Ovary (tissue), 7 donors: ENCODE measurements at regions not wholly inside any gene's neighbourhood (a gene's known extent, or its start where the extent isn't known, plus 50 kb on each side); places are given as distances from the start of the nearest gene placed in this dataset.

Experiments used
- DNase-seq, 5 donors: peaks; one replicate each; pipeline ENCODE4 v3.0.0-alpha.2; 2019 to 2020
- H3K27ac ChIP-seq, 2 donors: fragments of 200-600 bp; one replicate each; pipeline versions ENCODE4 v1.5.1 to v1.8.0; 2019 to 2022
- H3K27me3 ChIP-seq: fragments of 200-600 bp; one replicate; pipeline ENCODE4 v1.8.0; 2022
- H3K36me3 ChIP-seq: fragments of 200-600 bp; sonication (generic); one replicate; pipeline ENCODE4 v1.5.1; 2019
- H3K4me1 ChIP-seq: one replicate; pipeline ENCODE4 v1.8.1; 2013; ENCODE audit warnings: mild to moderate bottlenecking, moderate library complexity; ENCODE audit not compliant: insufficient read depth
- H3K4me3 ChIP-seq: fragments of 200-600 bp; sonication (generic); one replicate; pipeline ENCODE4 v1.5.1; 2017
- H3K9me3 ChIP-seq, 2 donors: fragments of 200-600 bp in 1 of 2; sonication (generic) in 1 of 2; one replicate each; pipeline versions ENCODE4 v1.5.1 to v1.8.1; 2013 to 2019; ENCODE audit warnings: mild to moderate bottlenecking in 1 of 2, moderate library complexity in 1 of 2
- CTCF ChIP-seq, 3 donors: fragments of 450-650 bp in 2 of 3; fragments of 200-600 bp in 1 of 3; IDR thresholded peaks; one replicate each; pipeline versions ENCODE4 v1.5.1 to v1.8.0; 2016 to 2022; ENCODE audit warnings: antibody characterized with exemption in 3 of 3, mild to moderate bottlenecking in 1 of 3
- EP300 ChIP-seq: sonication (generic); formaldehyde crosslinking; IDR thresholded peaks from one replicate; pipeline ENCODE4 v1.6.1; 2017; ENCODE audit warnings: antibody characterized with exemption
- POLR2A ChIP-seq: fragments of 450-650 bp; IDR thresholded peaks from one replicate; pipeline ENCODE4 v1.6.1; 2017; ENCODE audit warnings: antibody characterized with exemption, mild to moderate bottlenecking, moderate library complexity
- WGBS, 3 donors: extraction: QIAGEN DNeasy Blood & Tissue Kit in 1 of 3; methylation state at CpG; one replicate each; pipeline versions ENCODE4 v1.1.5 to v1.1.7; 2013 to 2017; 5-methylcytosine and 5-hydroxymethylcytosine counted together
- intact Hi-C, 4 donors: fragments of 100-400 bp; cut with DNase I; formaldehyde crosslinking; loops; one replicate each; pipeline versions ENCODE4 v1.11.0 to v1.15.1; 2022 to 2023
- donor health status: DM: no; HTN: no; CAD: no; lungs with moderate emphysema.
- donor health status: DM: no; HTN: no; CAD: no.
- donor health status: Bipolar disorder and iron deficiency.
- donor health status: DM: no; HTN: no; CAD: no.
- donor health status: DM: yes; HTN: yes; CAD: no.

- Histone ChIP-seq H3K4me1 (no peaks in the 10 kb centered on the region), H3K27me3 (no peaks in the 10 kb centered on the region), H3K9me3 (no peaks in the 10 kb centered on the region), H3K27ac (no peak overlapping the region), H3K36me3 (no peaks in the 10 kb centered on the region), H3K4me3 (no peak overlapping the region)
- DNase-seq = no peak
- TF ChIP-seq EP300 (no peak), CTCF (IDR thresholded peaks at IDR 0.05) (no peak), POLR2A (no peak)
- WGBS, 3 donors = 68 to 76% (median 75%) methylated on average over 2 of the region's 2 CpGs
- intact Hi-C loops = no loop called here
These were observed 387.2 kb downstream of the PCDH7 start for GRCh38 chr4:31107362-31107761.

GRCh38 chr4:31108762-31109161 lies 388.6 kb downstream of the PCDH7 start:
- Histone ChIP-seq H3K9me3 (no peaks in the 10 kb centered on the region), H3K4me3 (no peak overlapping the region), H3K27ac (no peak overlapping the region), H3K4me1 (no peaks in the 10 kb centered on the region), H3K36me3 (no peaks in the 10 kb centered on the region), H3K27me3 (no peaks in the 10 kb centered on the region)
- no peak for TF ChIP-seq CTCF (IDR thresholded peaks at IDR 0.05)
- no peak for TF ChIP-seq POLR2A
- TF ChIP-seq EP300 = no peak
- 97 to 100% (median 98%) methylated on average over 1 of the region's 1 CpG for WGBS, 3 donors
- intact Hi-C loops = no loop called here
- DNase-seq = no peak

- intact Hi-C loops = no loop called here
- no peaks in the 10 kb centered on the region for H3K27me3 ChIP-seq
- H3K4me3 ChIP-seq = no peak overlapping the region
- H3K36me3 ChIP-seq = no peaks in the 10 kb centered on the region
- TF ChIP-seq POLR2A (no peak), CTCF (IDR thresholded peaks at IDR 0.05) (no peak), EP300 (no peak)
- no peaks in the 10 kb centered on the region for H3K9me3 ChIP-seq
- no peak for DNase-seq
- H3K4me1 ChIP-seq = no peaks in the 10 kb centered on the region
- no peak overlapping the region for H3K27ac ChIP-seq
These were observed 391.6 kb downstream of the PCDH7 start for GRCh38 chr4:31111790-31112189.

- Histone ChIP-seq H3K4me1 (no peaks in the 10 kb centered on the region), H3K27ac (no peak overlapping the region), H3K4me3 (no peak overlapping the region), H3K9me3 (no peaks in the 10 kb centered on the region), H3K27me3 (no peaks in the 10 kb centered on the region), H3K36me3 (no peaks in the 10 kb centered on the region)
- intact Hi-C loops = no loop called here
- no peak for TF ChIP-seq CTCF (IDR thresholded peaks at IDR 0.05)
- TF ChIP-seq POLR2A = no peak
- no peak for TF ChIP-seq EP300
- WGBS, 3 donors = 82 to 88% (median 86%) methylated on average over 6 of the region's 6 CpGs
- DNase-seq = no peak
These were observed 394.6 kb downstream of the PCDH7 start for GRCh38 chr4:31114816-31115215.
